ENCODE measurements at regions not wholly inside any gene's neighbourhood (a gene's known extent, or its start where the extent isn't known, plus 50 kb on each side); places are given as distances from the start of the nearest gene placed in this dataset.

DNA sequence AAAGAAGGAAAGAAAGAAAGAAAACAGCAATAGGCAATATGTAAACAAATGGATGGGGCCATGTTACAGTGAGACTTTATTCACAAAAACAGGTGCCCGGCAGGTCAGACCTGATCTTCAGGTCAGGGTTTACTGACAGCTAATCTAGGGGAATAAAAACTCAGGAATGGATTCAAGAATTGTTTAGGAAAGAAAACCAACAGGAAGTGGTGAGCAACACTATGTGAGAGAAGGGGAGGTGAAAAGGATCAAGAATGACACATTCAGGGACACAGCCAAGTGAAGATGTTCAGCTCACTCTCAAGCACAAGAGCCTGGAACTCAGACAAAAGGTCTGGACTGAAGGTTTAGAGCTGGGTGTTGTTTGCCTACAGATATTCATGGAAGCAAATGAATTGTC, 244.5 kb downstream of the EFNB2 start:
- Histone ChIP-seq H2BK120ac (replicated peaks; ENCODE audit: low read depth, low read length) (no peak overlapping the region), H3K4me2 (ENCODE audit: insufficient read depth in 1 of 2, low read depth in 2 of 2, low read length in 2 of 2) (no peak overlapping the region), H2BK20ac (ENCODE audit: low read length) (no peak overlapping the region), H3K4ac (replicated peaks; ENCODE audit: insufficient read length, low read depth, low read length) (no peak overlapping the region), H3K23ac (ENCODE audit: insufficient read length) (no peak overlapping the region), H4K8ac (ENCODE audit: extremely low read depth, insufficient read depth, low read length) (no peak overlapping the region), H2AK5ac (ENCODE audit: low read depth, low read length) (no peak overlapping the region), H3K56ac (replicated peaks; ENCODE audit: insufficient read length, low read depth, low read length) (no peak overlapping the region), H4K20me1 (replicated peaks in 1 of 2; ENCODE audit: control insufficient read depth in 1 of 2, insufficient read depth in 2 of 2, low read length in 2 of 2) (no peaks in the 10 kb centered on the region), H3K79me1 (ENCODE audit: low read depth, low read length) (no peaks in the 10 kb centered on the region), H2BK12ac (ENCODE audit: low read depth, low read length) (no peak overlapping the region), H3K4me3 (ENCODE audit: extremely low read depth in 1 of 4, insufficient read depth in 2 of 4, low read depth in 3 of 4, low read length in 4 of 4) (no peak overlapping the region), H2BK15ac (ENCODE audit: low read length) (no peak overlapping the region), H3K27me3 (replicated peaks in 1 of 4; ENCODE audit: control insufficient read depth in 3 of 4, extremely low read depth in 1 of 4, insufficient read depth in 3 of 4, low read length in 3 of 4) (no peaks in the 10 kb centered on the region), H3K27ac (ENCODE audit: low read depth, low read length) (no peak overlapping the region), H3K18ac (ENCODE audit: extremely low read depth, low read length) (no peak overlapping the region), H4K5ac (ENCODE audit: insufficient read length, low read depth, low read length) (no peak overlapping the region), H2AFZ (ENCODE audit: low read length) (no peak overlapping the region), H3K79me2 (ENCODE audit: control insufficient read depth in 1 of 2, insufficient read depth in 2 of 2, low read length in 2 of 2) (no peaks in the 10 kb centered on the region), H3K4me1 (replicated peaks in 1 of 4; ENCODE audit: control insufficient read depth in 3 of 4, insufficient read depth in 4 of 4, low read length in 3 of 4) (peaks cover 0 to 3% (median 0%) of the 10 kb centered on the region in 4 experiments; a peak in 2 of 7 replicates), H4K91ac (replicated peaks; ENCODE audit: insufficient read length, low read length) (no peak overlapping the region), H3K9me3 (ENCODE audit: insufficient read depth in 2 of 2, low read depth in 1 of 2, low read length in 1 of 2) (no peaks in the 10 kb centered on the region), H3K23me2 (ENCODE audit: low read depth, low read length) (no peaks in the 10 kb centered on the region), H3K14ac (ENCODE audit: insufficient read length) (no peak overlapping the region), H2BK5ac (ENCODE audit: low read depth, low read length) (no peak overlapping the region), H3K9ac (replicated peaks in 1 of 4; ENCODE audit: extremely low read depth in 1 of 4, low read depth in 3 of 4, low read length in 3 of 4) (no peak overlapping the region), H3K36me3 (ENCODE audit: control insufficient read depth in 2 of 4, insufficient read depth in 4 of 4, low read length in 3 of 4) (no peaks in the 10 kb centered on the region)
- FAIRE-seq (no peak), DNase-seq (ENCODE audit: low read depth in 1 of 2, low spot score in 2 of 2) (no peak)
- 80% methylated on average over 1 of the region's 1 CpG; no CpG with 5 or more reads in 1 of the 2 experiments for WGBS, 2 experiments (ENCODE audit: extremely low coverage in 1 of 2, insufficient coverage in 1 of 2, insufficient read length in 1 of 2, insufficient replicate concordance in 2 of 2, low coverage in 1 of 2, low lambda C conversion rate in 2 of 2, missing lambda C conversion rate in 1 of 2)
- ChIA-PET POLR2A (ENCODE audit: partially characterized antibody) (no interaction called here), CTCF (ENCODE audit: partially characterized antibody) (interaction anchor here (1.0 to 1.8 kb wide), 5 partner anchors 9 to 103 kb away, joined by 3 to 4 read pairs (median 3); no protein-coding TSS in a partner anchor)
- TF ChIP-seq CTBP2 (IDR thresholded peaks at IDR 0.05; ENCODE audit: borderline replicate concordance, insufficient read depth, insufficient read length, low read length) (no peak), SP1 (IDR thresholded peaks at IDR 0.05; ENCODE audit: low read depth, low read length) (no peak), ASH2L (IDR thresholded peaks at IDR 0.05; ENCODE audit: low read length) (no peak), RFX5 (IDR thresholded peaks at IDR 0.05; ENCODE audit: borderline replicate concordance, low read depth, low read length) (no peak), POLR2A (IDR thresholded peaks at IDR 0.05; ENCODE audit: control extremely low read depth in 1 of 2, low read depth in 2 of 2, low read length in 2 of 2) (no peak), EZH2 (IDR thresholded peaks at IDR 0.05; ENCODE audit: low read depth, low read length, severe bottlenecking) (no peak), GABPA (IDR thresholded peaks at IDR 0.05; ENCODE audit: borderline replicate concordance, insufficient read depth, low read length) (no peak), TAF1 (IDR thresholded peaks at IDR 0.05; ENCODE audit: low read depth, low read length) (no peak), TAF7 (optimal IDR thresholded peaks at IDR 0.05; ENCODE audit: borderline replicate concordance, low read depth, low read length) (no peak), POLR2AphosphoS5 (IDR thresholded peaks at IDR 0.05; ENCODE audit: low read depth, low read length) (no peak), SIRT6 (IDR thresholded peaks at IDR 0.05; ENCODE audit: low read length) (no peak)
